ENCODE measurements at regions not wholly inside any gene's neighbourhood (a gene's known extent, or its start where the extent isn't known, plus 50 kb on each side); places are given as distances from the start of the nearest gene placed in this dataset.

- DNase-seq (ENCODE audit: extremely low read depth, low read depth): no peak
- TF ChIP-seq, protein P1, sequence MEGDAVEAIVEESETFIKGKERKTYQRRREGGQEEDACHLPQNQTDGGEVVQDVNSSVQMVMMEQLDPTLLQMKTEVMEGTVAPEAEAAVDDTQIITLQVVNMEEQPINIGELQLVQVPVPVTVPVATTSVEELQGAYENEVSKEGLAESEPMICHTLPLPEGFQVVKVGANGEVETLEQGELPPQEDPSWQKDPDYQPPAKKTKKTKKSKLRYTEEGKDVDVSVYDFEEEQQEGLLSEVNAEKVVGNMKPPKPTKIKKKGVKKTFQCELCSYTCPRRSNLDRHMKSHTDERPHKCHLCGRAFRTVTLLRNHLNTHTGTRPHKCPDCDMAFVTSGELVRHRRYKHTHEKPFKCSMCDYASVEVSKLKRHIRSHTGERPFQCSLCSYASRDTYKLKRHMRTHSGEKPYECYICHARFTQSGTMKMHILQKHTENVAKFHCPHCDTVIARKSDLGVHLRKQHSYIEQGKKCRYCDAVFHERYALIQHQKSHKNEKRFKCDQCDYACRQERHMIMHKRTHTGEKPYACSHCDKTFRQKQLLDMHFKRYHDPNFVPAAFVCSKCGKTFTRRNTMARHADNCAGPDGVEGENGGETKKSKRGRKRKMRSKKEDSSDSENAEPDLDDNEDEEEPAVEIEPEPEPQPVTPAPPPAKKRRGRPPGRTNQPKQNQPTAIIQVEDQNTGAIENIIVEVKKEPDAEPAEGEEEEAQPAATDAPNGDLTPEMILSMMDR (IDR thresholded peaks at IDR 0.05; ENCODE audit: low read depth, low read length): no peak
Observed at GRCh38 chr7:96901822-96902445, 103.4 kb upstream of the DLX6 start.

DNA sequence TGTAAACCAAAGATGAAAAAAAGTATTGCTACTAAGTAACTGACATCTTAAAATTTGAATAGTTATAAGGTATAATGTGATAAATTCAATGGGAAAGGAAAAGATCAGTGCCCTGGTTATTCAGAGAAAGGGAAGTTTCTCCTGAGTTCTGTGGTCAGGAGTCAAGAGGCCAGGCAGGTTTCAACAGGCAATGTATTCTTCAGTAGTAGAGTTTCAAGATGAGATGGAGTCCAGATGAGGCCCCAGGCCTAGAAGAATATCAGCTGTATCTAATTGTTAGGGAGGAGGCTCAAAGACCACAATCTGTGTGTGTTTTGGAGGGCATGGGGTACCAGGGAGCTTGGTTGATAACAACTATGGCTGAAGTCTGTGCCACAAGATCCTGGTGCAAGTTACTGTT lies 101.4 kb upstream of the DLX6 start:
- DNase-seq (ENCODE audit: extremely low read depth, low read depth): no peak
- TF ChIP-seq, protein P1 (IDR thresholded peaks at IDR 0.05; ENCODE audit: low read depth, low read length): no peak

DNA sequence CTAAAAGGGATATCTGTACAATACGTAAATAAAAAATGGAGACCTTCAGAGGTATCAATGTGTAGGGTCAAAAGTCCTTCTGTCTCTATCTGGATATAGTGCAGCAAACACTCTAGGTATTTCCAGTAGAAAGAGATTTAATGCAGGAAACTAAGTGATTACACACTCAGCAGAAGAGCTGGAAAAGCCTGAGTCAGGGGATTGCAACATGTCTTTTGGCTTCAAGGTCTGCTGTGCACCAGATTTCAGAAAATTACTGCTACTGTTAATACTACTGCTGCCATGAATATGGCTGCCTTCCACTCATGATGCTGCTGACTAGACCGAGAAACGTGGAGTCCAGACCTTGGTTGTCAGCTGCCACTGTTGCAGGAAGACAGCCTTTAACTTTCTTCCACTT lies 94.9 kb upstream of the DLX6 start:
- TF ChIP-seq, protein P1 (IDR thresholded peaks at IDR 0.05; ENCODE audit: low read depth, low read length): no peak
- DNase-seq (ENCODE audit: extremely low read depth, low read depth): no peak

DNA sequence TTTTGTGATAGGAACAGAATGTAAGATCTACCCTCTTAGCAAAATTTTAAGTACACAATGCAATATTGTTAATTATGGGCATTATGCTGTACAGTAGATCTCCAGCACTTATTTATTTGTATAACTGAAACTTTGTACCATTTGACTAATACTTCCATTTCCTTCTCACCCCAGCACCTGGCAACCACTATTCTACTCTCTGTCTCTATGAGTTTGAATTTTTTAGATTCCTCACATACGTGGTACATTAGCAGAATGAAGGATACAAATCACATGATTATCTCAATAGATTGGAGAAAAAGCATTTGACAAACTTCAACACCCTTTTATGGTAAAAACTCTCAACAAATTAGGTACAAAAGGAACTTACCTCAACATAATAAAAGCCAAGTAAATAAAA lies 90.3 kb upstream of the DLX6 start:
- no peak for DNase-seq (ENCODE audit: extremely low read depth, low read depth)
- TF ChIP-seq, protein P1 (IDR thresholded peaks at IDR 0.05; ENCODE audit: low read depth, low read length): no peak

GRCh38 chr7:96920064-96920463 lies 85.3 kb upstream of the DLX6 start:
- no peak for DNase-seq (ENCODE audit: extremely low read depth, low read depth)
- TF ChIP-seq, protein P1 (IDR thresholded peaks at IDR 0.05; ENCODE audit: low read depth, low read length): no peak

GRCh38 chr7:96920713-96921112 lies 84.6 kb upstream of the DLX6 start:
- no peak for DNase-seq (ENCODE audit: extremely low read depth, low read depth)
- TF ChIP-seq, protein P1 (IDR thresholded peaks at IDR 0.05; ENCODE audit: low read depth, low read length): no peak

DNA sequence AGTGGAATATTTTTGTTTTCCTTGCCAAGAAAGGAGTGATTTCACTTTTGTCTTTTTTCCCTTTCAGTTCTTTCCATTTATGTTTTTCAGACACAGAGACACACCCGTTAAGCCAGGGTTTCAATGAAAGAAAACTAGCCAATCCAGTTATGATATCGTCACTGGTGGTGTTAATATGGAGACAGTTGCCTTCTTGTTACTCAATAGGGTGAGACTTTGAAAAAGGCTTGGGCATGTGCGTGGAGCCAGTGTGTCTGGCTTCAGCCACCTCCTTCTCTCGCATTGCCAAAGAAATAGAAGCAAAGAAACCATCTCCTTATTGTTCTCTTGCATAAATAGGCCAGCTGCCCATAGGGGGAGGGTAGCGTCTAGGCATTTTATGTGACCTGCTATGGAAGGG lies 84.1 kb upstream of the DLX6 start:
- no peak for DNase-seq (ENCODE audit: extremely low read depth, low read depth)
- TF ChIP-seq, protein P1 (IDR thresholded peaks at IDR 0.05; ENCODE audit: low read depth, low read length): no peak

Data from AG09319 (cell line).